LNCAP (cell line): ENCODE measurements at regions not wholly inside any gene's neighbourhood (a gene's known extent, or its start where the extent isn't known, plus 50 kb on each side); places are given as distances from the start of the nearest gene placed in this dataset.

Experiments used
- TF ChIP-seq, protein P1 (sequence below): fragments of 450-650 bp; IDR thresholded peaks from 2 replicates; pipeline ENCODE4 v1.5.1; 2017; ENCODE audit warnings: mild to moderate bottlenecking

DNA sequence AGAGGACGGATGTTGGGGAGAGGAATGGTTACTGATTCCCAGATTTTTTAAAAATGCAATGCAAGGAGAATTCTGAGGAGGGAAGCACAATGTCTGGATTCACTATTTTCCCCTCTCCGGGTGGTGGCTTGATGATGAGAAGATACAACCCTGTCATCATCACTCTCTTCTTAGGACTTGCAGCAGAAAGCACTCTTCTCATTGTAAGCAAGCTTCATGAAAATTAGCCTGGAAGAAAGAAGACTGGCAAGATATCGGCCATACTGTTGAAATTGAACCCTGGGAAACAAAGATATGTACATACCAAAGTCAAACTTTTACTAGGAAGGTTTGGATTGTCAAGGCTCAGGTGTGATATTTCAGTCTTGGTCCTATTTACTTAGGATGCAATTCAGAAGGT lies 195.7 kb downstream of the EDN1 start:
- TF ChIP-seq, protein P1, sequence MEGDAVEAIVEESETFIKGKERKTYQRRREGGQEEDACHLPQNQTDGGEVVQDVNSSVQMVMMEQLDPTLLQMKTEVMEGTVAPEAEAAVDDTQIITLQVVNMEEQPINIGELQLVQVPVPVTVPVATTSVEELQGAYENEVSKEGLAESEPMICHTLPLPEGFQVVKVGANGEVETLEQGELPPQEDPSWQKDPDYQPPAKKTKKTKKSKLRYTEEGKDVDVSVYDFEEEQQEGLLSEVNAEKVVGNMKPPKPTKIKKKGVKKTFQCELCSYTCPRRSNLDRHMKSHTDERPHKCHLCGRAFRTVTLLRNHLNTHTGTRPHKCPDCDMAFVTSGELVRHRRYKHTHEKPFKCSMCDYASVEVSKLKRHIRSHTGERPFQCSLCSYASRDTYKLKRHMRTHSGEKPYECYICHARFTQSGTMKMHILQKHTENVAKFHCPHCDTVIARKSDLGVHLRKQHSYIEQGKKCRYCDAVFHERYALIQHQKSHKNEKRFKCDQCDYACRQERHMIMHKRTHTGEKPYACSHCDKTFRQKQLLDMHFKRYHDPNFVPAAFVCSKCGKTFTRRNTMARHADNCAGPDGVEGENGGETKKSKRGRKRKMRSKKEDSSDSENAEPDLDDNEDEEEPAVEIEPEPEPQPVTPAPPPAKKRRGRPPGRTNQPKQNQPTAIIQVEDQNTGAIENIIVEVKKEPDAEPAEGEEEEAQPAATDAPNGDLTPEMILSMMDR, result no peak

DNA sequence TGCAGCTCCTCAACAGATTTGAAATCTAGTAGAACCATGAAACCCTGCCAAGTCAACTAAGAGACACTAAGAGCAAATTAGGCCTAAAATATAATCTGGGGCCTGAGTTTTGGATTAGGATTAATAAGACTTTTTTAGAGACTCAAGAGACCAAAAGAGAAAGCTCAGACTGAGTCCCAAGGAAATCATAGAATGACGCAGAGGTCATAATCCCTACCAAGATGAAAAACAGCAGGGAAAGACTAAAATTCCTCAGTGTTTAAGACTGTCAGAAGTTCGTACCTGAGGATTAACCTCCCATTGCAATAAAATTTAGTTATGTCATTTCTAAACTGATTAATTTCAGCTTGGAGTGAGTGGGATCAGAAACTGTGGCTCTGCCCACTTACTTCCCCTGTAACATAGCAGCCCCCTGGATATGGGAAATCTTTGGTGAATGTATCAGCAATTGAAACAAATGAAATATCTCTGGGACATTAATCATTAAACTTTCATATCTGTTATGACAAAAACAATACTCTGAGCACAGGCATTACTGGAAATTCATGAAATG lies 200.3 kb downstream of the EDN1 start:
- TF ChIP-seq, protein P1, result no peak

DNA sequence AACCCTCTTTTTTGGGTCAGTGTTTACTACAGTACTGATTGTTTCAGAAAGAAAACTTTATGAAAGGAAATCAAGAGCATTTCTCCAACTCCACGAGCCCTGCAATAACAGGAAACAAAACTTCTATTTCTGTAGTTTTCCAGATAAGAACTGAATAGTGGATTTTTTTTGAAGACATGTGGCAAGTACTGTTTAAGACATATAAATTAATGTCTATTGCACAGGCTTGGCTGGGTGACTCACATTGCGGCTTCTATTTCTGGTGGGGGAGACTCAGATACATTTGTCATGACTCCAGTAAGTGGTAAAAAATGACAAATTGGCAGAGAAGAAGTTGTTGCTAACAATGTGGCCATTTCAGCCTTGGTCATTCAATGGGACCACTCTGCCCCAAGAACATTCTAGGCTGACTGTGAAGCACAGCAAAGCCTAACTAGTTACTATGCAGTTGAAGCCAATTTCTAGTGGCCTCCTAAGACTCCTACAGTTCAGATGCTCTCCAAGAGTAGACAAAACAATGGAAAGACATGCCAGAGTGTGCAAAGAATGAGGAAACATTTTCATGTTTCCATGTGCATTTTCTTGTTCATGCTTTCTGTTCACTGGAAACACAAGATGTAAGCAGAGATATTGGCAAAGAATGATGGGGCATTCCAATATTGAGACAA lies 200.9 kb downstream of the EDN1 start:
- TF ChIP-seq, protein P1, result no peak

DNA sequence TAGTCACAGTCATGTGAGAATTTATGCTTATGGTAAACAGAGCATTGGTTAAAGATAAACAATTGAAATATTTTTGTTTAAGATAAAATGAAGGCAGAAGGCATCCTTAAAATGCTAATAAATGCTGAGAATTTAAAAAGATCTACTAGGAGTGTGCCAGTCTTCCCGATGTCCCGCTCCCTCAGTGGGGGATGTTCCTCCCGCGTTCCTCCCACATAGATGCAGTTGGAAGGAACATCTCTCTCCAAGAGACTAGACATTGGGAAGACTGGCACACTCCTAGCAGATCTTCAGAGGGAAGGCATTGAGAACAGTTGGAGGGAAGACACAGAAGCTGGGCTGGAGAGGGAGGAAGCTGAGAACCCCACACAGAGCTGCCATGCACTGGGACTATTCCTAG lies 203.3 kb downstream of the EDN1 start:
- TF ChIP-seq, protein P1, result no peak

DNA sequence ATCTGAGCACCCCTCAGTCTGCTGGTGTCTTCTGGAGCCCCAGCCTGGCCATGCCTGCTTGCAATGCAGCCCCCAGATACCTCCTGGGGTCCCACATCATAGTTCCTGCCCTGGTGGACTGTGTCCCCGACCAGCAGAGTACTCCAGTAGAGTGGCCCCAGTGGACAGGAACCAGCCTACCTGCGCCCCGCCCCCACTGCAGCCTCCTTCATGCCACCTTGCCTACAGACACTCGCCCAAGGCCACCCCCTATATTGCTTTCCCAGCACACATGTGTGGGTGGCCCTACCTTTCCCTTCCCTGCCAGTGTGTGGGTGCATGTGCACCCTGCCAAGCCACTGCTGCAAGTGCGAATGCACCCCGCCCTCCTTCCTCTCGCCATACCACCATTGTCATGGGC lies 204.0 kb downstream of the EDN1 start:
- TF ChIP-seq, protein P1, result no peak

DNA sequence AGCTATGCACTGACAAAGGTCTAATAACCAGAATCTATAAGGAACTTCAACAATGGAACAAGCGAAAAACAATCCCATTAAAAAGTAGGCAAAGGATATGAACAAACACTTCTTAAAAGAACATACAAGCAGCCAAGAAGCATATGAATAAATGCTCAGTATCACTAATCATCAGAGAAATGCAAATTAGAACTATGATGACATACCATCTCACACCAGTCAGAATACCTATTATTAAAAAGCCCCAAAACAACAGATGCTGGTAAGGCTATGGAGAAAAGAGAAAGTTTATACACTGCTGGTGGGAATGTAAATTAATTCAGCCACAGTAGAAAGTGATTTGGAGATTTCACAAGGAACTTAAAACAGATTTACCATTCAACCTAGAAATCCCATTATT lies 211.8 kb downstream of the EDN1 start:
- TF ChIP-seq, protein P1, result no peak

DNA sequence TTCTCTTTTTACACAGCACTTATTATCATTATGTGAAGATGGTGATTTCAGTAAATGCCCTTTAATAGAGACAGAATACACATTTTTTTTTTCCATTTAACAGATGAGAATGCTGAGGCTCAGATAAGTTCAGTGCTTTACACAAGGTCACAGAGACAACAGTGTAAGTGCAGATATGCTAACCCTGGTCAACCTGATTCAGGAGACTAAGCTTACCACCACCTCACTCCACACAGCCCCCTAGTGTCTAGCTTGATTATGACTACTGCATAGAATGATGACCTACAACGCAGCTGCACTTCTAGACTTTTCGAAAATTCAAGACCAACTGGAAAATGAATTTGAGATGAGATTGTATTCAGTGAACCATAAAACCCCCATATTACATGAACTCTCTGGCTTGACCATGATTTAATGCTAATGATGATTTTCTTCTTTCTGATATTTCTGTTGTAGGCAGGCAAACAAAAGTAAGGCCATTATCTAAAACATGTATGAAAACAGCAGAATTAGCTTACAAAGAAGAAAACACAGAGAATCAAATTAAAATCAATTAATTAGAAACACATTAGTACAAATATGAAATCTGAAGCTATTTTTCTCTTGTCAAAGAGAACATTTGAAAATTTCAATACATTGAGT lies 212.1 kb upstream of the PHACTR1 start:
- TF ChIP-seq, protein P1, result peak; percentile 39; the same call in 1 of the 2 replicates
